ENCODE measurements at regions not wholly inside any gene's neighbourhood (a gene's known extent, or its start where the extent isn't known, plus 50 kb on each side); places are given as distances from the start of the nearest gene placed in this dataset.

- no peak overlapping the region for H3K27ac ChIP-seq (ENCODE audit: insufficient read depth, low read depth, low read length)
- dilution Hi-C loops (cut with MboI; ENCODE audit: extremely low pct_ligation_motif_present, low sequenced_read_pairs), result no loop called here
- H3K9ac ChIP-seq (replicated peaks; ENCODE audit: extremely low read depth, insufficient read depth, low read length), result no peak overlapping the region
- H3K36me3 ChIP-seq (ENCODE audit: control insufficient read depth in 2 of 2, extremely low read depth in 1 of 2, insufficient read depth in 2 of 2, low read length in 2 of 2), result no peaks in the 10 kb centered on the region
- H3K9me3 ChIP-seq (replicated peaks; ENCODE audit: control insufficient read depth, insufficient read depth, low read length), result peaks cover 1% of the 10 kb centered on the region
- no TSS peak for BruUV-seq (replicated peaks)
- no peak overlapping the region for H3K4me2 ChIP-seq (ENCODE audit: insufficient read depth, low read length)
- CTCF ChIA-PET, result no interaction called here
- no peak overlapping the region for H3K4me3 ChIP-seq (replicated peaks in 1 of 3; ENCODE audit: insufficient read depth in 1 of 3, low read depth in 1 of 3, low read length in 3 of 3)
- no peaks in the 10 kb centered on the region for H3K4me1 ChIP-seq (ENCODE audit: control insufficient read depth, extremely low read depth, insufficient read depth, low read length)
- POLR2A ChIA-PET, result no interaction called here
- FAIRE-seq, result no peak
- no peaks in the 10 kb centered on the region for H3K9me1 ChIP-seq (replicated peaks; ENCODE audit: control insufficient read depth, extremely low read depth, insufficient read depth, low read length)
- no peak for DNase-seq (ENCODE audit: low read depth, low spot score)
- H2AFZ ChIP-seq (ENCODE audit: low read depth, low read length), result no peak overlapping the region
- H3K27me3 ChIP-seq (ENCODE audit: control insufficient read depth in 2 of 2, insufficient read depth in 2 of 2, low read length in 2 of 2), result no peaks in the 10 kb centered on the region
- no peaks in the 10 kb centered on the region for H3K79me2 ChIP-seq (ENCODE audit: control insufficient read depth, insufficient read depth, low read length)
- intact Hi-C loops (cut with micrococcal nuclease), result no loop called here
- no peak for TF ChIP-seq POLR2A (IDR thresholded peaks at IDR 0.05; ENCODE audit: low read depth, low read length)
- TF ChIP-seq JUN (IDR thresholded peaks at IDR 0.05; ENCODE audit: borderline replicate concordance, insufficient read depth, insufficient read length, low read depth), result no peak
- TF ChIP-seq CTCF (IDR thresholded peaks at IDR 0.05; ENCODE audit: extremely low read depth in 1 of 2, insufficient read depth in 1 of 2, low read depth in 1 of 2, low read length in 2 of 2), result no peak
- TF ChIP-seq POLR2AphosphoS5 (IDR thresholded peaks at IDR 0.05; ENCODE audit: insufficient read depth, low read depth, low read length), result no peak
- TF ChIP-seq EZH2 (IDR thresholded peaks at IDR 0.05; ENCODE audit: borderline replicate concordance, low read depth, low read length, severe bottlenecking), result no peak
- TF ChIP-seq MAX (IDR thresholded peaks at IDR 0.05; ENCODE audit: insufficient read depth, insufficient read length), result no peak
- no peak for TF ChIP-seq GATA2 (IDR thresholded peaks at IDR 0.05; ENCODE audit: insufficient read depth, insufficient read length, low read depth, low read length)
- TF ChIP-seq FOS (IDR thresholded peaks at IDR 0.05; ENCODE audit: borderline replicate concordance, insufficient read depth, low read length), result no peak
- TF ChIP-seq MYC (IDR thresholded peaks at IDR 0.05; ENCODE audit: low read depth, low read length), result no peak
- no peaks in the 10 kb centered on the region for H4K20me1 ChIP-seq (replicated peaks; ENCODE audit: control insufficient read depth, extremely low read depth, insufficient read depth, low read length)
Measured at GRCh38 chr13:55615081-55615480, 1525.6 kb upstream of the PRR20A start.
